NCI-H1930 (cell line): ENCODE measurements at regions not wholly inside any gene's neighbourhood (a gene's known extent, or its start where the extent isn't known, plus 50 kb on each side); places are given as distances from the start of the nearest gene placed in this dataset.
"Not testable (repeated sequence)": the region's sequence is repeated elsewhere in the genome, so short reads cannot be mapped to it uniquely, and the experiment has no call there.

Experiments used
- DNase-seq, 2 experiments: peaks; one replicate each; lab custom pipeline; 2025; lab: John Stamatoyannopoulos, UW

GRCh38 chr3:30469133-30469532 lies 137.3 kb upstream of the TGFBR2 start:
- DNase-seq, result no peak

GRCh38 chr3:30470496-30470895 lies 135.9 kb upstream of the TGFBR2 start:
- DNase-seq, result no peak

GRCh38 chr3:30471066-30471465 lies 135.3 kb upstream of the TGFBR2 start:
- no peak for DNase-seq

GRCh38 chr3:30471796-30472489 lies 134.5 kb upstream of the TGFBR2 start:
- DNase-seq, result no peak

- DNase-seq, result no peak
Measured at GRCh38 chr3:30473374-30474051, 132.9 kb upstream of the TGFBR2 start.

GRCh38 chr3:30474371-30474770 lies 132.0 kb upstream of the TGFBR2 start:
- no peak for DNase-seq

GRCh38 chr3:30475038-30475808 lies 131.2 kb upstream of the TGFBR2 start:
- no peak for DNase-seq

GRCh38 chr3:30475809-30476178 lies 130.6 kb upstream of the TGFBR2 start:
- DNase-seq, result no peak

GRCh38 chr3:30476368-30477084 lies 129.9 kb upstream of the TGFBR2 start:
- no peak for DNase-seq

GRCh38 chr3:30477149-30477921 lies 129.1 kb upstream of the TGFBR2 start:
- no peak for DNase-seq

GRCh38 chr3:30479737-30480136 lies 126.7 kb upstream of the TGFBR2 start:
- not testable (repeated sequence) for DNase-seq

GRCh38 chr3:30480156-30480555 lies 126.2 kb upstream of the TGFBR2 start:
- not testable (repeated sequence) for DNase-seq

- DNase-seq, result no peak
Measured at GRCh38 chr3:30480587-30480986, 125.8 kb upstream of the TGFBR2 start.

- no peak for DNase-seq
Measured at GRCh38 chr3:30481241-30481640, 125.2 kb upstream of the TGFBR2 start.

GRCh38 chr3:30484229-30484628 lies 122.2 kb upstream of the TGFBR2 start:
- DNase-seq, result not testable (repeated sequence)

- no peak for DNase-seq
Measured at GRCh38 chr3:30486368-30486767, 120.0 kb upstream of the TGFBR2 start.

GRCh38 chr3:30488070-30488756 lies 118.2 kb upstream of the TGFBR2 start:
- no peak for DNase-seq

GRCh38 chr3:30492322-30493192 lies 113.8 kb upstream of the TGFBR2 start:
- DNase-seq, result no peak

GRCh38 chr3:30493911-30494311 lies 112.5 kb upstream of the TGFBR2 start:
- DNase-seq, result no peak
